ENCODE measurements at regions not wholly inside any gene's neighbourhood (a gene's known extent, or its start where the extent isn't known, plus 50 kb on each side); places are given as distances from the start of the nearest gene placed in this dataset.

DNA sequence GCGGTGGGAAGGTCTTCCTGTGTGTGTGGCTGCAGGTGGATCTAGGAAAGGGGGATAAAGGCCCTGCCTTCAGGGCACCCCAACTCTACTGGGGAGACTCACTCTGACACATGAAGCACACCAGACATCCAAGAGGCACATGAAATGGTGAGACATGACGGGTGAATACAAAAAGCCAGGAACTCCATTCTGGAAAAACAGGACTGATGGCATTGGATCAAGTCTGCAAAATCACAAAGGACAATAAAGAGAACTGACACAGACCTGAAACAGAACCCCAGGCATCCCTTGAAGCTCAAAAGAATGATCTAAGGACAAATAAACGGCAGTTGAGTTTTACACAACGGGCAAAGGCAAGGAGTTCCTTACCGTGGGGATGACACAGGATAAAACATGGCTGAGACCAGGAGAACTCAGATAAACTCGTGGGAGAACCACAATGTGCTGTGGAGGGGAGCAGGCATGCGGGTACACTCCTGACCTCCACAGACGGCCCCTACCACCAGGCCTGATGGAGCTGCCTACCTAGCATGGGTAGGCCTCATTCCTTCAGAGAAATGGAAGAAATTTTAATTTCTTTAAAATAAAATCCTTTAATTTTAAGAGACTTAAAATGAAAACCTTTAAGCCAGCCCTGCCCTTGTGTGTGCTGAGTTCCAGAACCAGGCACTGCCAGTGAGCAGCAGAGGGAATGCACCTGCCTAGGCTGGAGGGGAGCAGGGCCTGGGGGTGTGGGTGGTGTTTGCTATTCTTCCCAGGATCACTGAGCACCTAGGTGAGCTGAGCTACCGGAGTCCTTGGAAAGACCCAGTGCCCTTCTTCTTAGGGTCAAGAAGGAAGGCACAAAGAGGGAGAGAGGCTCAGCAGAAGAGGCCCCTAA is 100.1 kb downstream of the SINHCAF start:
- CTCF ChIA-PET, result no interaction called here
- Histone ChIP-seq H3K9me3 (ENCODE audit: low read depth, low read length, poor library complexity, severe bottlenecking) (no peaks in the 10 kb centered on the region), H3K4me1 (ENCODE audit: insufficient read depth, low read length, poor library complexity, severe bottlenecking) (no peaks in the 10 kb centered on the region), H3K4me3 (ENCODE audit: low read depth, low read length, poor library complexity, severe bottlenecking) (no peak overlapping the region), H3K27ac (ENCODE audit: low read depth, low read length, poor library complexity, severe bottlenecking) (no peak overlapping the region), H3K36me3 (ENCODE audit: insufficient read depth, low read length, poor library complexity, severe bottlenecking) (no peaks in the 10 kb centered on the region), H3K27me3 (replicated peaks; ENCODE audit: insufficient read depth, low read depth, low read length, poor library complexity) (no peaks in the 10 kb centered on the region)
- TF ChIP-seq EZH2 (IDR thresholded peaks at IDR 0.05; ENCODE audit: borderline replicate concordance, low read depth, low read length, poor library complexity, severe bottlenecking), result no peak
- TF ChIP-seq, protein P1, sequence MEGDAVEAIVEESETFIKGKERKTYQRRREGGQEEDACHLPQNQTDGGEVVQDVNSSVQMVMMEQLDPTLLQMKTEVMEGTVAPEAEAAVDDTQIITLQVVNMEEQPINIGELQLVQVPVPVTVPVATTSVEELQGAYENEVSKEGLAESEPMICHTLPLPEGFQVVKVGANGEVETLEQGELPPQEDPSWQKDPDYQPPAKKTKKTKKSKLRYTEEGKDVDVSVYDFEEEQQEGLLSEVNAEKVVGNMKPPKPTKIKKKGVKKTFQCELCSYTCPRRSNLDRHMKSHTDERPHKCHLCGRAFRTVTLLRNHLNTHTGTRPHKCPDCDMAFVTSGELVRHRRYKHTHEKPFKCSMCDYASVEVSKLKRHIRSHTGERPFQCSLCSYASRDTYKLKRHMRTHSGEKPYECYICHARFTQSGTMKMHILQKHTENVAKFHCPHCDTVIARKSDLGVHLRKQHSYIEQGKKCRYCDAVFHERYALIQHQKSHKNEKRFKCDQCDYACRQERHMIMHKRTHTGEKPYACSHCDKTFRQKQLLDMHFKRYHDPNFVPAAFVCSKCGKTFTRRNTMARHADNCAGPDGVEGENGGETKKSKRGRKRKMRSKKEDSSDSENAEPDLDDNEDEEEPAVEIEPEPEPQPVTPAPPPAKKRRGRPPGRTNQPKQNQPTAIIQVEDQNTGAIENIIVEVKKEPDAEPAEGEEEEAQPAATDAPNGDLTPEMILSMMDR (conservative IDR thresholded peaks at IDR 0.05; ENCODE audit: low read depth, low read length), result no peak
- intact Hi-C loops (cut with micrococcal nuclease; ENCODE audit: unreplicated experiment), result no loop called here
- BruUV-seq (replicated peaks), result no TSS peak
- no peak for DNase-seq (ENCODE audit: low spot score)
- POLR2A ChIA-PET (ENCODE audit: low non-redundant PET), result no interaction called here

DNA sequence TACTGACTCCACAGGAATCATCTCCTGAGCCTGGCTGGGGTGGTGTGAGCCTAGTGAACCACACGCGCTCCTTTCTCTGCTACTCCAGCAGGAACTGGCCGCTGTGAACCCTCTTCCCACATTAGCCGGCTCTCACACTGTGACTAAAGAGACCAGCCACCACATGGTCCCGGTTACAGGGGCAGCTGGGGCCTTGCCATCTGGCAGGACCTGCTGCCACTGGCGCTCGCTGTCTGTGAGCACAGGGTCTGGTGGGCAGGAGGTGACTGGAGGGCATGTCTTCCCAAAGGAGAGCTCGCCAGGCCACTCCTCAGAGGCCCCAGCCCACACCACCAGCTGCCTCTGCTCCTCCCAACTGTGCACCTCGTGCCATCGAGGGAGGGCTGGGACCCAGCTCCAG is 99.3 kb downstream of the SINHCAF start:
- intact Hi-C loops (cut with micrococcal nuclease; ENCODE audit: unreplicated experiment), result no loop called here
- no TSS peak for BruUV-seq (replicated peaks)
- DNase-seq (ENCODE audit: low spot score), result no peak
- TF ChIP-seq, protein P1 (conservative IDR thresholded peaks at IDR 0.05; ENCODE audit: low read depth, low read length), result no peak
- no peak for TF ChIP-seq EZH2 (IDR thresholded peaks at IDR 0.05; ENCODE audit: borderline replicate concordance, low read depth, low read length, poor library complexity, severe bottlenecking)
- no peaks in the 10 kb centered on the region for H3K9me3 ChIP-seq (ENCODE audit: low read depth, low read length, poor library complexity, severe bottlenecking)
- no peaks in the 10 kb centered on the region for H3K27me3 ChIP-seq (replicated peaks; ENCODE audit: insufficient read depth, low read depth, low read length, poor library complexity)
- ChIA-PET POLR2A (ENCODE audit: low non-redundant PET) (no interaction called here), CTCF (no interaction called here)
- H3K27ac ChIP-seq (ENCODE audit: low read depth, low read length, poor library complexity, severe bottlenecking), result no peak overlapping the region
- no peak overlapping the region for H3K4me3 ChIP-seq (ENCODE audit: low read depth, low read length, poor library complexity, severe bottlenecking)
- no peaks in the 10 kb centered on the region for H3K36me3 ChIP-seq (ENCODE audit: insufficient read depth, low read length, poor library complexity, severe bottlenecking)
- no peaks in the 10 kb centered on the region for H3K4me1 ChIP-seq (ENCODE audit: insufficient read depth, low read length, poor library complexity, severe bottlenecking)

DNA sequence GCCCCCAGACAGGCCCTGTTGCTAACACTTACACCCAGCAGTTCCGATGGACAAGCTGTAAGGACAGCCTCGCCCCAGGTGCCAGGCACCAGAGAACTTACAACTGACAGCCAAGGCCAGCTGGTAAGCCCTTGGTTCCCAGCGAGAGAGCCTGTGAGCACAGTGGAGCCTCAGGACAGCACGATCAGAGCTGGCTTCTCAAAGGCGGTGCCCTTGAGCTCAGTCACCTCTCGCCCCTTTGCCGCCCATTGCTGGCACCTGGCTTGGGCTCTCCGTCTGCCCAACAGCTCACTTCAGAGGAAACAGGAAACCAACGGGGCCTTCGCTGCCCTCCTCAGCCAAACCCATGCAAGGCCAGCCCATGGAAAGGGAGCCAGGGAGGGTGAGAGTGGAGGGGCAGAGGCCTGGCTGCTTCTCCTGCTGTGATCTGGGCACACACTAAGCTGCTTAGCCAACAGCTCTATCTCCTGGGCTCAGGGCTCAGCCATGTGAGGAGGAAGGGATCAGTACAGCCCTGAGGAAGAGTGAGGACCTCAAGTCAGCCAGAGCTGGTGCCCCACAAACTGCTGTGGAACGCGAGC is 98.5 kb downstream of the SINHCAF start:
- Histone ChIP-seq H3K36me3 (ENCODE audit: insufficient read depth, low read length, poor library complexity, severe bottlenecking) (no peaks in the 10 kb centered on the region), H3K4me3 (ENCODE audit: low read depth, low read length, poor library complexity, severe bottlenecking) (no peak overlapping the region), H3K27ac (ENCODE audit: low read depth, low read length, poor library complexity, severe bottlenecking) (no peak overlapping the region), H3K27me3 (replicated peaks; ENCODE audit: insufficient read depth, low read depth, low read length, poor library complexity) (no peaks in the 10 kb centered on the region), H3K4me1 (ENCODE audit: insufficient read depth, low read length, poor library complexity, severe bottlenecking) (no peaks in the 10 kb centered on the region), H3K9me3 (ENCODE audit: low read depth, low read length, poor library complexity, severe bottlenecking) (no peaks in the 10 kb centered on the region)
- DNase-seq (ENCODE audit: low spot score), result no peak
- TF ChIP-seq EZH2 (IDR thresholded peaks at IDR 0.05; ENCODE audit: borderline replicate concordance, low read depth, low read length, poor library complexity, severe bottlenecking), result no peak
- TF ChIP-seq, protein P1 (conservative IDR thresholded peaks at IDR 0.05; ENCODE audit: low read depth, low read length), result no peak
- intact Hi-C loops (cut with micrococcal nuclease; ENCODE audit: unreplicated experiment), result no loop called here
- POLR2A ChIA-PET (ENCODE audit: low non-redundant PET), result interaction anchor here (0.6 kb wide), 1 partner anchor 65 kb away, joined by 4 read pairs; no protein-coding TSS in a partner anchor
- BruUV-seq (replicated peaks), result no TSS peak
- CTCF ChIA-PET, result no interaction called here
